ENCODE measurements at regions not wholly inside any gene's neighbourhood (a gene's known extent, or its start where the extent isn't known, plus 50 kb on each side); places are given as distances from the start of the nearest gene placed in this dataset.

DNA sequence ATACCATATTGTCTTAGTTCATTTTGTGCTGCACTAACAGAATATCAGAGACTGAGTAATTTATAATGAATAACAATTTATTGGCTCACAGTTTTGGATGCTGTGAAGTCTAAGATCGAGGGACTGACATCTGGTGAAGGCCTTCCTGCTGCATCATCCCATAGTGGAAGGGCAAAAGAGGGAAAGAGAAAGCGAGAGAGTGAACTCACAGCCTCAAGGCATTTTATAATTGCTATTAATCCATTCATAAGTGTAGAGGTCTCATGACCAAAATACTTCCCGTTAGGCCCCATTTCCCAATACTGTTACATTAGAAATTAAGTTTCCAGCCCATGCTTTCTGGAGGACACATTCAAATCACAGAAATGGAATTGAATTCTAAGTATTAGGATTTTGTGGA is 554.4 kb downstream of the TRAM1L1 start:
- Histone ChIP-seq H3T11ph (ENCODE audit: low read length) (no peak overlapping the region), H4K5ac (ENCODE audit: insufficient read length, low read depth, low read length) (no peak overlapping the region), H3K18ac (ENCODE audit: insufficient read length, low read depth, low read length) (no peak overlapping the region), H4K91ac (ENCODE audit: insufficient read length, low read depth, low read length) (no peak overlapping the region), H3K56ac (ENCODE audit: insufficient read length, low read depth, low read length) (no peak overlapping the region), H3K4ac (ENCODE audit: low read depth, low read length) (no peak overlapping the region), H3K27ac (ENCODE audit: insufficient read length, low read depth, low read length) (no peak overlapping the region), H3K23me2 (ENCODE audit: insufficient read length, low read depth, low read length, poor library complexity, severe bottlenecking) (no peaks in the 10 kb centered on the region), H3K23ac (ENCODE audit: insufficient read length, low read depth, low read length) (no peak overlapping the region), H4K20me1 (ENCODE audit: control insufficient read depth, insufficient read depth, insufficient read length) (no peaks in the 10 kb centered on the region), H3K79me2 (ENCODE audit: insufficient read depth, low read length) (no peaks in the 10 kb centered on the region), H2AK5ac (ENCODE audit: insufficient read length, low read length) (no peak overlapping the region), H3K9me3 (ENCODE audit: control insufficient read depth, low read depth, low read length) (no peaks in the 10 kb centered on the region), H3K4me1 (ENCODE audit: insufficient read depth, low read length) (no peaks in the 10 kb centered on the region), H4K8ac (replicated peaks; ENCODE audit: insufficient read length, low read depth, low read length) (no peak overlapping the region), H3K9ac (ENCODE audit: extremely low read depth, insufficient read length, low read length) (no peak overlapping the region), H3K14ac (ENCODE audit: insufficient read depth, low read length) (no peak overlapping the region), H2BK5ac (ENCODE audit: insufficient read length, low read length) (no peak overlapping the region), H2BK120ac (ENCODE audit: low read depth, low read length, poor library complexity, severe bottlenecking) (no peak overlapping the region), H3K4me2 (ENCODE audit: insufficient read depth, insufficient read length, low read length) (no peak overlapping the region), H3K79me1 (ENCODE audit: insufficient read depth, low read depth, low read length, poor library complexity, severe bottlenecking) (no peaks in the 10 kb centered on the region), H2BK12ac (ENCODE audit: insufficient read length, low read depth, low read length) (no peak overlapping the region), H2BK20ac (ENCODE audit: low read depth, low read length, poor library complexity, severe bottlenecking) (no peak overlapping the region), H2BK15ac (ENCODE audit: low read depth, low read length) (no peak overlapping the region), H3K27me3 (ENCODE audit: insufficient read depth, low read length) (no peaks in the 10 kb centered on the region), H2AFZ (ENCODE audit: low read length) (no peak overlapping the region)
- no peaks in the 10 kb centered on the region for H3K9me3 Mint-ChIP-seq
- TF ChIP-seq, protein P1, sequence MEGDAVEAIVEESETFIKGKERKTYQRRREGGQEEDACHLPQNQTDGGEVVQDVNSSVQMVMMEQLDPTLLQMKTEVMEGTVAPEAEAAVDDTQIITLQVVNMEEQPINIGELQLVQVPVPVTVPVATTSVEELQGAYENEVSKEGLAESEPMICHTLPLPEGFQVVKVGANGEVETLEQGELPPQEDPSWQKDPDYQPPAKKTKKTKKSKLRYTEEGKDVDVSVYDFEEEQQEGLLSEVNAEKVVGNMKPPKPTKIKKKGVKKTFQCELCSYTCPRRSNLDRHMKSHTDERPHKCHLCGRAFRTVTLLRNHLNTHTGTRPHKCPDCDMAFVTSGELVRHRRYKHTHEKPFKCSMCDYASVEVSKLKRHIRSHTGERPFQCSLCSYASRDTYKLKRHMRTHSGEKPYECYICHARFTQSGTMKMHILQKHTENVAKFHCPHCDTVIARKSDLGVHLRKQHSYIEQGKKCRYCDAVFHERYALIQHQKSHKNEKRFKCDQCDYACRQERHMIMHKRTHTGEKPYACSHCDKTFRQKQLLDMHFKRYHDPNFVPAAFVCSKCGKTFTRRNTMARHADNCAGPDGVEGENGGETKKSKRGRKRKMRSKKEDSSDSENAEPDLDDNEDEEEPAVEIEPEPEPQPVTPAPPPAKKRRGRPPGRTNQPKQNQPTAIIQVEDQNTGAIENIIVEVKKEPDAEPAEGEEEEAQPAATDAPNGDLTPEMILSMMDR (conservative IDR thresholded peaks at IDR 0.05), result no peak
- no peaks in the 10 kb centered on the region for H3K36me3 Mint-ChIP-seq (ENCODE audit: insufficient read depth in 1 of 3, low read depth in 3 of 3)
- no peak overlapping the region for H3K4me3 Mint-ChIP-seq
- no peaks in the 10 kb centered on the region for H3K27me3 Mint-ChIP-seq (ENCODE audit: low read depth)
- no peak for DNase-seq
- WGBS (ENCODE audit: extremely low coverage, insufficient read length, low lambda C conversion rate), result no CpG with 5 or more reads among the region's 3 CpGs
- no peak overlapping the region for H3K27ac Mint-ChIP-seq
- peaks cover 4 to 7% of the 10 kb centered on the region in 2 experiments; a peak in 3 of 4 replicates for H3K4me1 Mint-ChIP-seq
